ENCODE measurements at regions not wholly inside any gene's neighbourhood (a gene's known extent, or its start where the extent isn't known, plus 50 kb on each side); places are given as distances from the start of the nearest gene placed in this dataset.

DNA sequence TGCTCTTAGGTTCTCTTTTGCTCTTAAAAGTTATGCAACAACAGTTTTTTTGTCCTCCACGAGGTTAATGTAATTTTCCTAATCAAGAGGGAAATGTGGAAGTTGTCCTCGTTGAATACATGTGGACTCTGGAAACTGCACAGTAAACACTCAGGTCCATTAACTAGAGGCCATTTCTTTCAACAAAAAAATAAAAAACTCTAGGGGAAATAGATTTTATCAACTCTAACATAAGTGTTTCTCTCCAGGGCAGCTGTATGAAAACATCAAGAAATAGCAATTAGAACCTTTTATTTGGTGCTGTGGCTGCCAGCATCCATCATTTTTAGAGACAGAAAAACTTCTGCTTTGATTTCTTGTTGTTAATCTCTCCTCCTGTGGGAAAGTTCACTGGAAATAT is 288.6 kb downstream of the ICE1 start:
- no peak for DNase-seq

DNA sequence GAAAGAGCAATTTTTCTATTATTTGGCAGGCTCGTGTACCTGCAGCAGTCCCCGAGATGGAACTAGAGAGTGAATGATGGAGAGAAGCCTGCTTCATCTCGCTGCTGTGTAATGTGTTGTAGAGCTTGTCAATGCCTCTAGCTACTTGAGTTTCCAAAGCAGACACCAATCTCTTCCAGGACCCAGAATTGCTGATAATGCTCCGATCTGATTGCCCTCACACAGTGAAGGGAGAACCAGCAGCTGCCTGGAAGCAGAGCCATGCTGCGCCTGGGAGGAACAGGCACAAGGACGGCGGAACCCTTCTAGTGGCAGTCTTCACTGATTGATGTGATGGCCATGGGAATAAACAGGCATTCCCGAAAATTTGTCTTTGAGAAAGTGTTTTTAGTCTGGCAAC is 288.0 kb downstream of the ICE1 start:
- DNase-seq = no peak

- DNase-seq = no peak
These were observed 286.0 kb downstream of the ICE1 start for GRCh38 chr5:5708367-5708919.

DNA sequence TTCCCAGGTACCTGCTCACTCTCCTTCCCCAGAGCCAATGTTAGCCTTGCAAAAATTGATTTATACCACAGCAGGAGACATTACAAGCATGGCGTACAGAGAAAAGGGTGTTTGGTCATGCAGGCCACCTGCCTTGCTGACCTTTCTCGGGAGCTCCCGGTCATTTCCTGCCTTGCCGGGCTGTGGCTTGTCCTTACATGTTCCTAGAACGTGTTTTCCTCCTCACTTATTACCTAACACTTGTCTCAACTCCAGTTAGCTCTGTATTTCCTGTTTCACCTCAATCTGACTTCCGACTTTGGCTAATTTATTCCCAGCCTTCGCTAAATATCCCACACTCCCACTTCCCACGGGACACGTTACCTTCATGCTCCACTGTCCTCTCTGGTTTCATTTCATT is 282.5 kb downstream of the ICE1 start:
- DNase-seq = no peak

DNA sequence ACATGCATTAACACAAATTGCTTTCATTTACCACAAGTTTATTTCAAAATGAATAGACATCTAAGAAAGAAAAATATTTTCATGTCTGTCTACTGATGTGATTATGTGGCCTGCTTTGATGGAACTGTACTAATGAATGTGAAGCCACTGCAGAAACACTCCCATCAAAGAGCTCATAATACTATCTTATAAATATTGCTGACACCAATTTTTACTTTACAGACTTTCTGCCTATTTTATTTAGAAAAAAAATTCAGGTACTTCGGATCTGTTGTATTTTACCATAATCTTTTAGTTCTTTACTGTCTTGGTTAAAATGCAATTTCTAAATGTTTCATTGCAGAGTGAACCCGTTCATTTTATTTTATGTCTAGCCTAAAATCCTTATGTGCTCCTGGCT is 281.9 kb downstream of the ICE1 start:
- no peak for DNase-seq

GRCh38 chr5:5702934-5703333 is 280.5 kb downstream of the ICE1 start:
- DNase-seq = no peak

DNA sequence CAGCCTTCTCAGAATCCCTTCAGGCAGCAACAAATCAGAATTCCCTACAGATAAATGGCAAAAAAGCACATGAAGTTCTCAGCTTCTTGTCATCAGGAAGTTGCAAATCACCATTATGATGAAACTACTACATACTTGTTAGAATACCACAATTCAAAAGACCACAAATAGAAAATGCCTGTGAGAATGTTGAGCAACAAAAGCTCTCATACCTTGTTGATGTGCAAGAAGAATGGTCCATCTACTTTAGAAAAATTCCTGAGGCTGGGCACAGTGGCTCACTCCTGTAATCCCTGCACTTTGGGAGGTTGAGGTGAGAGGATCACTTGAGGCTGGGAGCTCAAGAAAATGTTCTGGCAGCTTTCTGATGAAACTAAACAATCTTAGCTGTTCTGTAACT is 278.1 kb downstream of the ICE1 start:
- DNase-seq = no peak

- DNase-seq = peak; percentile 28
These were observed 276.6 kb downstream of the ICE1 start for GRCh38 chr5:5699062-5699461.

DNA sequence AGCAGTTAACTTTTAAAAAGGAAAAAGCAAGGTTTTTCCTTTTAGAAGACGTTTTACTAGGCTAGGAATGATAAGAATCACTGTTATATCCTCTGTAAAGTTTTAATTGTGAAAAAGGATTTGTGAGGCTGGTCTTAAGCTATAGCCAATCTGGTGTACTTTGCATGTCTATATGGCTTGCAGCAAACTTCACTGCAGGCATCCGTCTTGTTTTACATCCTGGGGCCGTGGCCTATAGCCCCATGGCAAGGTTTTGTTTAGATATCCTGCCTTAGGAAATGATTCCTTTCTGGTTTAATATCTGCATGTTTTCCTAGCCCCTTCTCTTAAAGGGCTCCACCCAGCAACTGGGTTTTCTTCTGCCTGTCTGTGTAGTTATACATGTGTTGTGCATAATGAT is 272.8 kb downstream of the ICE1 start:
- no peak for DNase-seq

- no peak for DNase-seq
These were observed 266.4 kb downstream of the ICE1 start for GRCh38 chr5:5688925-5689310.

DNA sequence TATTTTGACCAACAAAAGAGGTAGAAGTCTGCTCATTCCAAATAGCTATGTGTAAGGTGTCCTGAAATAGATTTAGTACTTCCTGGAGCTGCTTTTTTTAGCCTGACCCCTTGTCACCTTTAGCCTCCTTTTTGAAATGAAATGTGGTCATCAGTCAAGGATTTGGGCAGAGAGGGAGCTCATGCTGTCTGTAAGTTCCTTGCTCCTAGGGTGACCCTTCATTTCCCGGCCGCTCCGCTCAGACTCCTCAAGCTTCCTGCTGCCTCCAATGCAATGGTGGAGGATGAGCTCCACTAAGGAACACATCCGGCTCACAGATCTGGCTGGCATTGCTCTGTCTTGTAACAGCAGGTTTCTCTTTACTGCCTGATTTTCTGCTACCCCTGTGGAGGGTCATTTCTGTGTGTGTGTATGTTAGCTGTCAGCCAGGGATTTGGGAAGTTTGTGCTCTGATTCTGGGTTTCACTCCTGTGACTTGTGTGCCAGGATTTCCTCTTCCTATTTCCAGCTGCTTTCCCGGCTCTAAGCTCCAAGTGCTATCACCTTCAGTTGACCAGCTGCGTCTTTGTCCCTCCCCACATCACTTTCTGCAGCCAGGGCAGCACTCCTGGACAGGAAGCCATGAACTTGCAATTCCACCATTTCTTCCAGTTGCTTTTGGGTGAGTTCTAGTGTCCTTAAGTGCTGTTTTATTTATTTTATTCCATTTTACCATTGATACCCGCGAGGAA is 265.9 kb downstream of the ICE1 start:
- no peak for DNase-seq

GRCh38 chr5:5687113-5687512 is 264.6 kb downstream of the ICE1 start:
- DNase-seq = no peak

DNA sequence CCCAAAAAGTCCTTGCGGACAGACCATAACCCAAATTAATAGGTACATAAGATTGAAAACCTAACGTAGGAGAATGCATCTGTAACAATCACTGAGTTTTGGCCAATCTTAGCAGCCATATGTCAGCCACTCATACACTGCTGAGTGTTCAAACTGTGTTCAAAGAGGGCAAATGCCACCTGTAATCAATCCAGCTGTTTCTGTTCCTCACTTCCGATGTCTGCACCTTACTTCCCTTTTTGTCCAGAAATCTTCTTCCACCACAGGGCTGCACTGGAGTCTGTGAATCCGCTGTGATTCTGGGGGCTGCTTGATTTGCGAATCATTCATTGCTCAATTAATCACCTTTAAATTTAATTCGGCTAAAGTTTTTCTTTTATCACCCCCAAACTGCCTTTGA is 263.9 kb downstream of the ICE1 start:
- no peak for DNase-seq

GRCh38 chr5:5685737-5686136 is 263.3 kb downstream of the ICE1 start:
- DNase-seq = no peak

DNA sequence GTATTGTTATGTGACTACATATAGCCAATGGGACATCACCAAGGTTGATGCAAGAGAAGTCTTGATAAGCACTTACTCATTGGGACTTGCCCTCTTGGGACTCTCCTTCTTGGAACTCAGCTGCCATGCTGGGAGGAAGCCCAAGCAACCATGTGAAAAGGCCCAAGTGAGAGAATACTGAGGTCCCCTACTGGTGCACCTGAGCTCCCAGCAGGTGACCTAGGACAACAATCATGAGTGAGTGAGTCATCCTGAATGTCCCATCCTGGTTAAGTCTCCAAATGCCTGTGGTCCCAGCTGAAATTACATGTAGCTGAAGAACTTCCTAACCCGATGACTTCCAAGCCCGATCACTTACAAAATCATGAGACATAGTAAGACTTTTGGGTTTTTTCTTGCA is 260.7 kb downstream of the ICE1 start:
- DNase-seq = no peak

- no peak for DNase-seq
These were observed 256.4 kb downstream of the ICE1 start for GRCh38 chr5:5678909-5679308.

DNA sequence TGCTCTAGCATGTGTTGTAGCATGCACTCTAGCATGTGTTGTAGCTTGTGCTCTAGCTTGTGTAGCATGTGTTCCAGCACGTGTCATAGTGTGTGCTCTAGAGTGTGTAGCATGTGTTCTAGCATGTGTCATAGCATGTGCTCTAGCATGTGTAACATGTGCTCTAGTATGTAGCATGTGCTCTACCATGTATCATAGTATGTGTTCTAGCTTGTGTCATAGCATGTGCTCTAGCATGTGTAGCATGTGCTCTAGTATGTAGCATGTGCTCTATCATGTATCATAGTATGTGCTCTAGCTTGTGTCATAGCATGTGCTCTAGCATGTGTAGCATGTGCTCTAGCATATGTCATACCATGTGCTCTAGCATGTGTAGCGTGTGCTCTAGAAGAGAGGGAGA is 255.3 kb downstream of the ICE1 start:
- DNase-seq = no peak

- no peak for DNase-seq
These were observed 253.7 kb downstream of the ICE1 start for GRCh38 chr5:5676218-5676617.

DNA sequence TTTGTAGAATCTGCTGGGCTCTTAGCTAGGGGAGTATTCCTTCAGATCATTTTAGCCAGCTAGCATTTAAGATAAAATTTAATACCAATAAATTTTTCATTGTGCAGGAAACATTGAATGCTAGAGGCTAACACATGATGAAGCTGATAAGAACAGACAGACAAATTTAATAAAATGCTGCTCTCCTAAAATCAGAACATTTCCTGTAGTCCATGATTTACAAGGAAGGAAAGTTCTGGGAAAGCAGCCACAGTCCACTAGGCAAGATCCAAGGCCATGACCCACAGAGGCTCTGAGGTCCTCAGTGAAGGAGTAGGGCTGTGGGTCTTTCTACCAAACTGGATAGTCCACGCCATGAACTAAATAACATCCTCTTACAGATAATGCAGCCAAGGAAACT is 253.0 kb downstream of the ICE1 start:
- DNase-seq = no peak

DNA sequence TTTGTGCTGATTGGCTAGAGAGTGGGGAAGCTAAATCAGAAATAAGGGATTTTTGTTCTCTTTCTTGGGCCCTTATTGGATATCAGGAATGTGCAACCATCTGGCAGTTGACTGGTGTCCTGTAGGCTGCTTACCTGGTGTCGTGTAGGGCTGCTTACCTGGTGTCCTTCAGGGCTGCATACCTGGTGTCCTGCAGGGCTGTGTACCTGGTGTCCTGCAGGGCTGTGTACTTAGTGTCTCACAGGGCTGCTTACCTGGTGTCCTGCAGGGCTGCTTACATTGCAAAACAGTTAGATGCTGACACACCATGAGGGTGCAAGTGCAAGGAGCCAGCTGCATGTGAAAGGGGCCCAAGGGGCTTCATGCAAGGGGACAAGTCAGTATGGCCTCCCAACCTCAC is 249.3 kb downstream of the ICE1 start:
- DNase-seq = no peak

DNA sequence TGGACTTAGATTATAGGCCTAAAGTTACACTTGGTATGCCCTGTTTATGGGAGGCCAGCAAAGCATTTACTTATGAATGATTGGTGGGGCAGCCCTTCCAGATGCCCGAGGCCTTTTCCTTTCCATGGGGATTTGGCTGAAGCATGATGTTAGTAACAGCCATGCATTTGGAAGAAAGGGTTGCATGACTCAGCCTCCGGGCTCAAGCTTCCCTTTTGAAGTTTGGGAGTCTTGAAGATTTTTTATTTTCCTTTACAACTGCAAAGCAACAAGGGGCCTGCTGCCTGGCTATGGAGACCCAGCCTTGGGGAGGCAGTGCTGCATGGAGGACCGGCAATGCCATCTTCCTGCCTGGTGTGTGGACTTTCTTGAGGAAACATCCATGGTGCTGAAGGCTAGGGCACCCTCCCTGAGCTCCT is 244.7 kb downstream of the ICE1 start:
- no peak for DNase-seq

DNA sequence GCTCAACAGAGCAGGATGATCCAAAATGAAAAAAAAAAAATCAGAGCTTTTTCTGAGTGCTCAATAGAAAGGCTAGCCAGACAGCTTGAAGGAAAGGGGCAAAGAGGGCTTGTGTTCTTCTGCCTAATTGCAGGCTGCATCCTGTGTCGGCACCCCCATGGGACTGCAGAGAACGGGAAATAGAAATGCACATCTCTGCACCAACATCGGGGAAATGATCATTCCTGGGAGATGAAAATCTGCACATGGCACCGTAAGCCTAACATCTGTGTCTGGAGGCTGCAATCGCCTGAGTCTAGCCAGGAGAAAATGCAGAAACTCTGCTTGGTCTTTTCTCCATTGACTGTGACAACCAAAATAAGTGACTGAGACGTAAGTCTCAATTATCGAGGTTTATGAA is 243.9 kb downstream of the ICE1 start:
- DNase-seq = no peak

GRCh38 chr5:5666076-5666365 is 243.5 kb downstream of the ICE1 start:
- no peak for DNase-seq

DNA sequence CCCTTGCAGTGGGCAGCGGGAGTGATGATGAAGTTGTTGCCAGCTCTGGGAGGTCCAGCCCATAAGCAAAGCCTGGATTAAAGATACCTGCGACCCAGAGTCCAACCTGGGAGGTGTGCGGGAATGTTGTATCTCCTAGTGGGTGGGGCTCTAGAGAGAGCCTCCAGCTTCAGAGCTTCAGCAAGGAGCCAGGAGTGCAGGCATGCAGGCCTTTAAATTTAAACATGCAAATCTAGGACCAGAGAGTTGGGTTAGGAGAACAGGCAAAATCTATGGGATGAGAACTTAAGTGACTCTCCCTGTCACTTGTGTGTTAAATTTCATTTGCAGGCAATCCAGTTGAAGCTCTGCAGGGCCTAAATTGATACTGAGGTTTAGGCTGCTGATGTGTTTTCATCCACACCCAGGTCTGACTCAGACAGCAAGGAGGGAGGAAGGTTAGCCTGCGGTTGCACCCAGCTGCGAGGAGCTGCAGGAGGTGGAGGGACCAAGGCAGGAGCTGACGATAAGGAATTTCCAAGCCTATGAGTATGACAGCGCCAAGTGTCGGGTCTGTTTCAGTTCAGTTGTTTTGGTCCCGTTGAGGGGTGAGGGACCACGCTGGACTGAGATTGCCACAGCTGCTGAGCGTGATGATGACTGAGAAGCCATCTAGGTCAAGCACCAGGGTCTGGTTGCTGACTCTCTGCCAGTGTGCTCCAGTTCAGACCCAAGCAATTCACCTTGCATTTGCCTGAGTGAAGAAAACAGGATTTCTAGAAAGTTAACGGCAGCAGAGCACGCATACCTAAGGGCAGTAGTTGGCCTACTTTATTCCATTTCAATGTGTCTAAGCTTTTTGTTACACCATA is 243.0 kb downstream of the ICE1 start:
- DNase-seq = no peak
